Naive thymus-derived CD4-positive, alpha-beta T cell (primary cell): ENCODE measurements at regions not wholly inside any gene's neighbourhood (a gene's known extent, or its start where the extent isn't known, plus 50 kb on each side); places are given as distances from the start of the nearest gene placed in this dataset.

Experiments used
- ATAC-seq: fragments of 150-1000 bp; cut with Tn5 transposase; 2 replicates; pipeline ENCODE4 v1.10.0; 2021; ENCODE audit warnings: mild to moderate bottlenecking, moderate library complexity
- CTCF ChIA-PET: fragments of 350-600 bp; sonication (Branson Sonifier 250); formaldehyde crosslinking; loops from one replicate; lab custom pipeline; 2021; ENCODE audit warnings: antibody characterized with exemption; lab: Charles Lee
- POLR2A ChIA-PET: fragments of 350-600 bp; sonication (Branson Sonifier 250); formaldehyde crosslinking; loops from one replicate; lab custom pipeline; 2021; ENCODE audit warnings: antibody characterized with exemption, inconsistent platforms; lab: Charles Lee
- DNase-seq, 9 donors: peaks; one replicate each; pipeline versions ENCODE4 v3.0.0 to v3.0.0-alpha.2; 2020 to 2022; ENCODE audit warnings: mixed read lengths in 1 of 9
- H3K27ac ChIP-seq: one replicate; pipeline ENCODE4 v1.7.0; 2013; ENCODE audit warnings: mild to moderate bottlenecking, low read depth, low read length, moderate library complexity
- H3K27me3 ChIP-seq, 2 donors: one replicate each; pipeline ENCODE4 v1.7.0; 2013; ENCODE audit warnings: low read length in 2 of 2, mild to moderate bottlenecking in 2 of 2, moderate library complexity in 2 of 2; ENCODE audit not compliant: control insufficient read depth in 2 of 2, insufficient read depth in 2 of 2
- H3K36me3 ChIP-seq, 3 experiments: 1 replicate in 2 of 3; 2 replicates in 1 of 3; pipeline ENCODE4 v1.7.0; 2013; ENCODE audit warnings: low read length in 3 of 3, mild to moderate bottlenecking in 3 of 3, moderate library complexity in 1 of 3; ENCODE audit not compliant: insufficient read depth in 3 of 3, control insufficient read depth in 2 of 3
- H3K4me1 ChIP-seq, 2 donors: one replicate each; pipeline ENCODE4 v1.7.0; 2013; ENCODE audit warnings: low read length in 2 of 2, mild to moderate bottlenecking in 2 of 2, moderate library complexity in 1 of 2; ENCODE audit not compliant: control insufficient read depth in 2 of 2, insufficient read depth in 2 of 2
- H3K4me3 ChIP-seq: 2 replicates; pipeline ENCODE4 v1.7.0; 2013; ENCODE audit warnings: mild to moderate bottlenecking, low read length
- H3K9me3 ChIP-seq, 3 experiments: 1 replicate in 2 of 3; 2 replicates in 1 of 3; pipeline ENCODE4 v1.7.0; 2013; ENCODE audit warnings: low read length in 3 of 3; ENCODE audit not compliant: control insufficient read depth in 2 of 3
- H3K27ac Mint-ChIP-seq, 9 donors: one replicate each; pipeline ENCODE4 v1.8.0; 2020 to 2022; ENCODE audit warnings: mixed read lengths in 9 of 9, mild to moderate bottlenecking in 8 of 9, moderate library complexity in 5 of 9, inconsistent platforms in 2 of 9
- H3K27me3 Mint-ChIP-seq, 5 donors: one replicate each; pipeline ENCODE4 v1.8.0; 2021 to 2022; ENCODE audit warnings: mixed read lengths in 5 of 5, mild to moderate bottlenecking in 1 of 5
- H3K36me3 Mint-ChIP-seq, 5 donors: one replicate each; pipeline ENCODE4 v1.8.0; 2020 to 2022; ENCODE audit warnings: mixed read lengths in 5 of 5, mild to moderate bottlenecking in 3 of 5, inconsistent platforms in 1 of 5
- H3K4me1 Mint-ChIP-seq, 7 donors: one replicate each; pipeline ENCODE4 v1.8.0; 2020 to 2022; ENCODE audit warnings: mixed read lengths in 7 of 7, mild to moderate bottlenecking in 3 of 7, inconsistent platforms in 1 of 7
- H3K4me3 Mint-ChIP-seq, 10 donors: one replicate each; pipeline ENCODE4 v1.8.0; 2020 to 2022; ENCODE audit warnings: mild to moderate bottlenecking in 10 of 10, mixed read lengths in 10 of 10, moderate library complexity in 6 of 10, inconsistent platforms in 2 of 10
- H3K9me3 Mint-ChIP-seq, 11 donors: one replicate each; pipeline ENCODE4 v1.8.0; 2020 to 2022; ENCODE audit warnings: mixed read lengths in 11 of 11, mild to moderate bottlenecking in 4 of 11, inconsistent platforms in 1 of 11, moderate library complexity in 1 of 11
- intact Hi-C, 2 donors: fragments of 100-400 bp; cut with micrococcal nuclease; formaldehyde crosslinking; loops; one replicate each; pipeline ENCODE4 v1.15.1; 2023

DNA sequence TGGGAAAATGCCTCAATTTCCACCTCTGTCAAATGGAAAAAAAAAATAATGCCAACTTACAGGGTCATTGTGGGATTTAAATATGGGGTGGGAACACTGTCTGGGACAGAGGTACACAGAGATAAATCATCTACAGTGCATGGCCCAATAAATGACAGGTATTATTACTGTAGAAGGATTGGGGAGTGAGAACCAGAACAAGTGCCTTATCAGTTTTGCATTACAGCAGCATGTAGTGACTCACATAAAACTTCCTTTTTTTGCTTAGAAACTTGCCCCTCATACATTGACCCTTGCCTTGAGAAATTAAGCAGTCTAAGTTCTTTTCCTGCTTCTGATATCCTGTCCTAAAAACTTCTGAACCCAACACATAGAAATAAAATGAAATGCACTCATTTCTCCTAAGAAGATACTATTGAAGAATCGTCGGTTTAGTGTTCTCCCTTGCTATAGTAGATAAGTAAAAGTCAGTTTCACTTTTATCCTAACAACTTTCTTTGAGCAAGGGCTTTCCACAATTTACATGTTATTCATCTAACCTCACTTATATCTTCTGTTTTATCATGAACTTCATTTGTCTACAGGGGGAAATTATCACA is 121.0 kb upstream of the HAAO start:
- Histone ChIP-seq H3K27me3 (no peaks in the 10 kb centered on the region), H3K9me3 (no peaks in the 10 kb centered on the region), H3K36me3 (no peaks in the 10 kb centered on the region), H3K4me1 (no peaks in the 10 kb centered on the region), H3K27ac (no peak overlapping the region), H3K4me3 (peak overlapping the region; percentile 2)
- Mint-ChIP-seq H3K27ac (no peak overlapping the region), H3K9me3 (no peaks in the 10 kb centered on the region), H3K4me1 (peaks cover 0 to 10% (median 5%) of the 10 kb centered on the region in 7 donors), H3K27me3 (peaks cover 0 to 8% (median 3%) of the 10 kb centered on the region in 5 donors), H3K4me3 (peak overlapping the region in 6 of 10 donors; percentile 2 to 60 (median 13)), H3K36me3 (no peaks in the 10 kb centered on the region)
- DNase-seq (no peak), ATAC-seq (no peak)
- ChIA-PET POLR2A (no interaction called here), CTCF (no interaction called here)
- intact Hi-C loops, result no loop called here

DNA sequence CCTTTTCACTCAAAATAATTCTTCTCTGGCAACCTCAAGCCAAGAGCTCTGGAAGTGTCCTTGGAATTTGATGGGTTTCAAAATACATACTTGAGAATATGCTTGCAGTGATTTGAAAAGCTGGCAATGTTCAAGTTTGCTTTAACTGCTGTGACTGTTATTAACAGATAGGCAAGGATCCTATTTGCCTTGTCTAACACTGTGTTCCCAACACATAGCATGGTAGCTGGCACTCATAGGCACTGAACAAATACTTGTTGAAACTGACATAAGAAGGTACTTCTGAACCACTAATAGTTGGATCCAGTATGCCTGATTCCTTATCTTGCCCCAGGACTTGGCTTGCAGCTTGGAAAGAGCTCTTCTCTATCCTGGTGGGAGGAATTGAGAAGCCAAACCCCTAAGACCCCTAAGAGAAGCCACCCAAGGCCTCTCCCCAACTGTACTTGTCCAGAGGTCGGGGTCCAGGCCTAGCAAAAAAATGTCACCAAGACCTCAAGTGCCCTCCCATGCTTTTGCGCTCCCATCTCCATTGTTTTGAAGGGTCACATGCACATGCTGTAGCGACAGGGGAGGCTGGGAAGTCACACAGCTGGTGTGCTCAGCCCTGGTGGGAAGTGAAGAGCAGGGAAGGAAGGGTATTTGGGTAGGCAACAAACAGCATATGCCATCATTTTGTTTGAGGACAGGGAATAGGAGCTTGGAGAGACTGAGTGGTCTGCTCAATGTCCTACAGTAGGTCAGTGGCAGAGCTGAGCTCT is 118.4 kb upstream of the HAAO start:
- ATAC-seq, result no peak
- Mint-ChIP-seq H3K27me3 (peaks cover under 1 to 14% (median 12%) of the 10 kb centered on the region in 5 donors), H3K9me3 (no peaks in the 10 kb centered on the region), H3K27ac (peak overlapping the region in 1 of 9 donors; percentile 12), H3K4me3 (no peak overlapping the region), H3K36me3 (no peaks in the 10 kb centered on the region), H3K4me1 (peaks cover 0 to 10% (median 6%) of the 10 kb centered on the region in 7 donors)
- Histone ChIP-seq H3K4me1 (no peaks in the 10 kb centered on the region), H3K27ac (no peak overlapping the region), H3K36me3 (no peaks in the 10 kb centered on the region), H3K9me3 (no peaks in the 10 kb centered on the region), H3K27me3 (no peaks in the 10 kb centered on the region), H3K4me3 (no peak overlapping the region)
- intact Hi-C loops, result no loop called here
- CTCF ChIA-PET, result no interaction called here
- DNase-seq, result no peak
- POLR2A ChIA-PET, result interaction anchor here (0.6 kb wide), 1 partner anchor 490 kb away, joined by 4 read pairs; no protein-coding TSS in a partner anchor

DNA sequence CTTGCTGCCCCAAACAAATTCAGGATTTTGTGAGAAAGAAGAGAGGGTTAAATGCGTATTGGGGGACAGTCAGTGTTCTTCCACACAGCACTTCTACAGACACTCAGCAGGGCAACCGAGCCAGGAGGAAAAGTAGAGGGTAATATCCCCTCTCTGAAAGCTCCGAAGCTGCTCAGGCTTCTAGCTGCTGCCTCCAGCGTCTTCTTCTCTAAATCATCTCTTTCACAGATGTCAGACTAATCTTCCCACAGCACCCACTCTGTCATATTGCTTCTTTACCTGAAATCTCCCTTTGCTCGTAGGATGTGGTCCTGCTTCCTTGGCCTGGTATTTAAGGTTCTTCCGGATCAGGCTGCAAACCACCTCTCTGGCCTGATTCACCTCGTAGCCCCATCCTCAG is 117.6 kb upstream of the HAAO start:
- peaks cover 7 to 21% (median 16%) of the 10 kb centered on the region in 5 donors for H3K27me3 Mint-ChIP-seq
- ChIA-PET POLR2A (interaction anchor here (0.6 kb wide), 1 partner anchor 489 kb away, joined by 4 read pairs; no protein-coding TSS in a partner anchor), CTCF (no interaction called here)
- H3K4me3 ChIP-seq, result no peak overlapping the region
- H3K36me3 ChIP-seq, result no peaks in the 10 kb centered on the region
- H3K4me1 Mint-ChIP-seq, result peaks cover 0 to 10% (median 6%) of the 10 kb centered on the region in 7 donors
- no peaks in the 10 kb centered on the region for H3K9me3 Mint-ChIP-seq
- H3K4me3 Mint-ChIP-seq, result no peak overlapping the region
- no peaks in the 10 kb centered on the region for H3K27me3 ChIP-seq
- intact Hi-C loops, result no loop called here
- ATAC-seq, result no peak
- no peaks in the 10 kb centered on the region for H3K36me3 Mint-ChIP-seq
- no peak overlapping the region for H3K27ac Mint-ChIP-seq
- H3K9me3 ChIP-seq, result no peaks in the 10 kb centered on the region
- H3K4me1 ChIP-seq, result no peaks in the 10 kb centered on the region
- no peak for DNase-seq
- no peak overlapping the region for H3K27ac ChIP-seq

DNA sequence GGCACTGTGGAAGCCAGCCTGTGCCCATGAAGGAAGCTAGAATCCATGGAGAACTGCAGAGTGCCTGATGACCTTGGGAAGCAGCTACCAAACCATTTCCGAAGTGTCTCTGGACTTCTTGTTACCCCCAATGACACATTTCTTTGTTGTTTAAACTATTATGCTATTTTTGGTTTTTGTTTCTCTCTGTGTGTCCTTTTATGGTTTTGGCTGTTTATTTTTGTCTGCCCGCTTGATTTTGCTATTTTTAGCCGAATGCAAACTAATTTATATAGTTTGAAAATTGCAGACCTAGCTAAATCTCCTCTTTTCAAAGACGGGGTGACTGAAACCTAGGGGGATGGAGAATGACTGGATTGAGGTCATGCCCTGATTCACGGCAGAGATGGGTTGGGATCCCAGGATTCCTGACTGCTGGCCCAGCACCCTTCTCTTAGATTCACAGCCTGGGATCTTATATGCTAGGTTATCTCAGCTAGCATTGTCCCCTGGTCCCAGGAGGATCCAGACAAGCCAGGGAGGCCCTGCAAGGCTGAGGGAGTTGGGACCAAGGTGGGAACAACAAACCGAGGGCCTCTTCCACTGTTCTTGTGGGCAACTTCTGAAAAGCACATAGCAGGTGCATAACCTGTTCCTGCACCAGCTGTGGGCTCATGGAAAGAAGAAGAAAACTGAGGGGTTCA is 116.3 kb upstream of the HAAO start:
- intact Hi-C loops, result no loop called here
- Histone ChIP-seq H3K9me3 (no peaks in the 10 kb centered on the region), H3K4me3 (no peak overlapping the region), H3K4me1 (no peaks in the 10 kb centered on the region), H3K27me3 (no peaks in the 10 kb centered on the region), H3K27ac (no peak overlapping the region), H3K36me3 (no peaks in the 10 kb centered on the region)
- Mint-ChIP-seq H3K36me3 (no peaks in the 10 kb centered on the region), H3K4me3 (no peak overlapping the region), H3K4me1 (peaks cover 0 to 8% (median 4%) of the 10 kb centered on the region in 7 donors), H3K9me3 (no peaks in the 10 kb centered on the region), H3K27me3 (peaks cover 7 to 26% (median 16%) of the 10 kb centered on the region in 5 donors), H3K27ac (no peak overlapping the region)
- POLR2A ChIA-PET, result no interaction called here
- CTCF ChIA-PET, result no interaction called here
- ATAC-seq, result no peak
- DNase-seq, result no peak

DNA sequence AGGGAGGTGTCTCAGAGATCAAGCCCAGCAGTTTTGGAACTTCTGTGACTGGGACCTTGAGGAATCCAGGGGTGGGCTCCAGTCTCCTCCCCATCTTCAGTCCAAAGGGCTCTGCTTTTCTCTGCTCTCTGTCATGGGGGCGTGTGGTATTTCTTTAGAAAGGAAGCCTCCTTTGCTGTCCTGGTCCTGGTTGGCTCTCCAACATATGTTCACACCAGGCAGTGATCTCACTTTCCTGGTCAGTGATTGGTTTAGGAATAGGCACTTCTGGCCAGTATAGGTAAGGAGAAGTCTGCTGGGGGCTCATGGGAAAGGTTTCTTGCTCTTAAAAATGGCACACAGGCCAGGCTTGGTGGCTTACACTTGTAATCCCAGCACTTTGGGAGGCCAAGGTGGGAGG is 115.5 kb upstream of the HAAO start:
- POLR2A ChIA-PET, result no interaction called here
- Mint-ChIP-seq H3K27ac (peak overlapping the region in 1 of 9 donors; percentile 70), H3K9me3 (no peaks in the 10 kb centered on the region), H3K36me3 (no peaks in the 10 kb centered on the region), H3K4me1 (peaks cover 0 to 5% (median 2%) of the 10 kb centered on the region in 7 donors), H3K27me3 (peaks cover 7 to 26% (median 16%) of the 10 kb centered on the region in 5 donors), H3K4me3 (no peak overlapping the region)
- Histone ChIP-seq H3K36me3 (no peaks in the 10 kb centered on the region), H3K9me3 (no peaks in the 10 kb centered on the region), H3K4me3 (no peak overlapping the region), H3K4me1 (no peaks in the 10 kb centered on the region), H3K27ac (no peak overlapping the region), H3K27me3 (no peaks in the 10 kb centered on the region)
- DNase-seq (no peak), ATAC-seq (no peak)
- intact Hi-C loops, result no loop called here
- CTCF ChIA-PET, result no interaction called here

DNA sequence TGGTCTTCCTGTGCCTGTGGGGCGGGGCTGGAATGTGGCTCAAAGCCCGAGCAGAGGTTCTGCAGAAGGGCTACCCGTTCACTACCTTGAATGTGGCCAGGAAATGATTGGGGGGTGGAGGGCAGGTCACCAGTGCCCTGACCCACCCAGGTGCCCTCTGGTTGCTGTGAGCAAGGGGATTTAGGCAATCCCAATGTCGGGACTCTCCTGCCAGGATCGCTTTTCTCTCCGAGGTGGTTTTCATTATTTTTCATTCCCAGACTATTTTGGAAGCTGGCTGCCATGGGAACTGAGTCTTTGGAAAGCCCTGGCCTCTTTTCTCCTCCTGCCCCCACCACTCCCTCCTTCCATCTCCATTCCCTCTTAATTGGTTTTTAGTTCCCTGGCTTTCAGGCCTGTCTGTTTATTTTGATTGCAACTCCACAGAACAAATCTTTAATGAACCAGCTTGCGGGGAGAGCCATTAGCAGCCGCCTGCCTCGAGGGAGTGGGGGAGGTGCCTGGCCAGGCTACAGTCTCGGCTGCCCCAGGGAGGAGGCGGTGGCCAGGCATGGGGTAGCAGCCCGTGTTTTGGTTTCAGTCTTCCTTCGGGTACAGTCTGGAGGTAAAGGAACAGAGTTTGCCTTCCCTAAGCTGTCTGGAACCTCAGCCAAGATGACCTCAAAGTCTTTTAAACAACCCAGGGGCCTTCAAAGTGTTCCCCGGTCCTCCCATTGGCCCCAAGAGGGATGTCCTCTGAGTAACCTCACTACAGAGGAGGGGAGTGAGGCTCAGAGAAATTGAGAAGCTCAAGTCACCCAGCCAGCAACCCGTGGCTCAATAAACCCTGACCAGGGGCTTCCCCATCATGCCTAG is 114.4 kb upstream of the HAAO start:
- no peak for DNase-seq
- ChIA-PET CTCF (no interaction called here), POLR2A (no interaction called here)
- H3K4me3 ChIP-seq, result no peak overlapping the region
- intact Hi-C loops, result no loop called here
- H3K4me1 Mint-ChIP-seq, result peaks cover 0 to 5% (median 0%) of the 10 kb centered on the region in 7 donors
- H3K27me3 ChIP-seq, result no peaks in the 10 kb centered on the region
- peaks cover 7 to 26% (median 16%) of the 10 kb centered on the region in 5 donors for H3K27me3 Mint-ChIP-seq
- peak overlapping the region in 1 of 9 donors; percentile 55 for H3K27ac Mint-ChIP-seq
- ATAC-seq, result peak; percentile 31
- no peaks in the 10 kb centered on the region for H3K36me3 ChIP-seq
- no peaks in the 10 kb centered on the region for H3K4me1 ChIP-seq
- no peaks in the 10 kb centered on the region for H3K9me3 ChIP-seq
- H3K9me3 Mint-ChIP-seq, result no peaks in the 10 kb centered on the region
- no peak overlapping the region for H3K4me3 Mint-ChIP-seq
- no peaks in the 10 kb centered on the region for H3K36me3 Mint-ChIP-seq
- H3K27ac ChIP-seq, result no peak overlapping the region
